GM18499 (cell line): ENCODE measurements at regions not wholly inside any gene's neighbourhood (a gene's known extent, or its start where the extent isn't known, plus 50 kb on each side); places are given as distances from the start of the nearest gene placed in this dataset.
"Not testable (repeated sequence)": the region's sequence is repeated elsewhere in the genome, so short reads cannot be mapped to it uniquely, and the experiment has no call there.

Source experiments
- ATAC-seq: cut with Tn5 transposase; IDR thresholded peaks from one replicate; pipeline ENCODE4 v1.9.1; 2021; ENCODE audit warnings: moderate number of reproducible peaks; ENCODE audit not compliant: insufficient read depth, unreplicated experiment

DNA sequence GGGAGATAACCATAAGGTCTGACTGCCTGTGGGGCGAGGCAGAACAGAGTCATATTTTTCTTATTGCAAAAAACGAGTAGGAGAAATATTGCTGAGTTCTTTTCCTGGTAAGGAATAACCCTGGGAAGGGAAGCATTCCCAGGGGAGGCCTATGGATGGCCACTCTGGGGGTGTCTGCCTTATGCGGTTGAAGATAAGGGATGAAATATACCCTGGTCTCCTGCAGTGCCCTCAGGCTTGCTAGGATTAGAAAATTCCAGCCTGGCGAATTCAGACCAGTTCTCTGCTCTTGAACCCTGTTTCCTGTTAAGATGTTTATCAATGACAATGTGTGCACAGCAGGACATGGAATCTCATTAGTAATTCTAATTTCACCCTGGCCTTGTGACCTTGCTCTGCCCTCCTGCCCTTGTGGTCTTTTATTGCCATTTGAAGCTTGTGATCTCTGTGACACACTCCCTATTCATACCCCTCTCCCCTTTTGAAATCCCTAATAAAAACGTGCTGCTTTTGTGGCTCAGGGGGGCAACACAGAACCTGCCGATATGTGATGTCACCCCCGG lies 491.1 kb upstream of the EYS start:
- ATAC-seq: no peak

GRCh38 chr6:66190858-66191257 lies 483.8 kb upstream of the EYS start:
- no peak for ATAC-seq

GRCh38 chr6:66189915-66190314 lies 482.9 kb upstream of the EYS start:
- ATAC-seq: no peak

DNA sequence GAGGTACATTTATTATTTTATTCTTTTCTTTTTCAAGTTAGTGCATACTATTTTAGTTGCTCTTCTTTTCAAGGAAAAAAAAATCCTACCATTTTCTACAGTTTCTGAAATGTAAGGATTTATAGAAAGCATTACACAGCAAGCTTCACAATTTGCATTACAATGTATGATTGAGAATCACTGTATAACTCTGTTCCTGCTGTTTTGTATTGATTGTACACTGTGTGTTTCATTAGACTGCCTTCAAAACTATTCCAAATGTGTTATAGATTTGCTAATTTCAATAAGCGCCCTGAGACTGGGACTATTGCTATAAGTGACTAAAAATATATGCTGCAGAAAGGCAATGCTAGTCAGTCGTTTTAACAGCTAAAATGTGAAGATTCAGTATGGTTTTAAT lies 479.7 kb upstream of the EYS start:
- no peak for ATAC-seq

DNA sequence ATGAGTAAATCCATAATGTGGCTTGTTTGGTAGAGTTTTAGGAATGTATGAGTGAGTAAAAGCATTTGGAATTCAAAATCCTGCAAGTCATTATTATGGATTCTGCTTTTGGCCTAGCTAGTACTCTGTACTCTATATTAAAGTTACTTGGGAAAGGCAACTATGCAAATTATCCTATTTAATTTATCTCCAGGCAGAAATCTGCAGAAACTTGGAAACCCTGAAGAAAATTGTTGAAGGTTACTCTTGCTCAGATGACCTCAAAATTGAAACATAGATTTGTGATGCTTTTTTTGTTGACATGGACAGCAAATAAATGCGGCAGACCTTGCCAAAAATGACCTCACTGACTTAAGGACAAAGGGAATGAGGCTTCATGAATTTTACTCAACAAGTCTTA lies 477.1 kb upstream of the EYS start:
- no peak for ATAC-seq

- no peak for ATAC-seq
Observed at GRCh38 chr6:66179361-66179760, 472.3 kb upstream of the EYS start.

DNA sequence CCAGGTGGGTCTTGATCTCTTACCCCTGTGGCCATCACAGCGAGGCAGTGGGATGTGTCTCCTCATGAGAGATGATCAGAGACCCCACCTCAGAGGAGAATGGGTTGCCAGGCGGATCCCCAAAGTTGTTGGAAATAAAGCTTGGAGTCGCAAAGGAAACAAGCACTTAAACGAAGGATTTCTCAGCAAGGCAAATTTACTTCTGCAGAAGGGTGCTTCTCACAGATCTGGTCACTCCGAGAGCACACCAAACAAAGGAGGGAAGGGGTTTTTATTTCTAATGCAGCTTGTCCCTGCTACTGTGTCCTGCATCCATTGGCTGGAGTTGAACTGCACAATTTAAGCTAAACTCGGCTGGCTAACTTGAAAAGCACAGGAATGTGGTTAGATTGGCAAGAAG lies 466.6 kb upstream of the EYS start:
- no peak for ATAC-seq

DNA sequence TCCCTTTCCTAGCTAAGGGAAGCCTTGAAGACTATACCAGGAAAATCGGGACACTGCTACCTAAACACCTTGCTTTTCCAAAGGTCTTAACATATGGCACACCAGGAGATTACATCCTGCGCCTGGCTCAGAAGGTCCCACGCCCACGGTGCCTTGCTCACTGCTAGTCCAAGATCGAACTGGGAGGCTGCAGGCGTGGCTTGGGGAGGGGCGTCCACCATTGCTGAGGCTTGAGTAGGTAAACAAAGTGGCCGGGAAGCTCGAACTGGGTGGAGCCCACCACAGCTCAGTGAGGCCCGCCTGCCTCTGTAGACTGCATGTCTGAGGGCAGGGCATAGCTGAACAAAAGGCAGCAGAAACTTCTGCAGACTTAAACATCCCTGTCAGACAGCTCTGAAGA lies 459.7 kb upstream of the EYS start:
- ATAC-seq: not testable (repeated sequence)

- no peak for ATAC-seq
Observed at GRCh38 chr6:66161546-66162108, 454.6 kb upstream of the EYS start.

GRCh38 chr6:66159937-66160336 lies 452.9 kb upstream of the EYS start:
- ATAC-seq: no peak

DNA sequence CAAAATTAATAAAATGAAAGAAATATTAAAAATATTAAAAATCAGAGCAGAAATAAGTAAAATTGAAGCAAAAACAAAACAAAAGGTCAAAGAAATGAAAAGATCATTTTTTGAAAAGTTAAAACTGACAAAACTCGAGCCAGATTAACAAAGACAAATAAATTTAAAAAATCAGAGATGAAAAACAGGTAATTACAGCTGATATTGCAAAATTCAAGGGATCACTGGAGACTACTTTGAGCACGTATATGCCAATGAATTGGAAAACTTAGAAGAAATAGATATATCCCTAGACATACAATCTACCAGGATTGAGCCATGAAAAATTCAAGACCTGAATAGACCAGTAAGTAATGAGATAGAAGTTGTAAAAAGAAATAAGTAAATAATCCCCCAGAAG lies 446.2 kb upstream of the EYS start:
- ATAC-seq: no peak

- no peak for ATAC-seq
Observed at GRCh38 chr6:66149132-66149531, 442.1 kb upstream of the EYS start.

- no peak for ATAC-seq
Observed at GRCh38 chr6:66145867-66146266, 438.8 kb upstream of the EYS start.

- no peak for ATAC-seq
Observed at GRCh38 chr6:66134021-66134420, 427.0 kb upstream of the EYS start.

- ATAC-seq: no peak
Observed at GRCh38 chr6:66128656-66129055, 421.6 kb upstream of the EYS start.

GRCh38 chr6:66128243-66128642 lies 421.2 kb upstream of the EYS start:
- no peak for ATAC-seq

DNA sequence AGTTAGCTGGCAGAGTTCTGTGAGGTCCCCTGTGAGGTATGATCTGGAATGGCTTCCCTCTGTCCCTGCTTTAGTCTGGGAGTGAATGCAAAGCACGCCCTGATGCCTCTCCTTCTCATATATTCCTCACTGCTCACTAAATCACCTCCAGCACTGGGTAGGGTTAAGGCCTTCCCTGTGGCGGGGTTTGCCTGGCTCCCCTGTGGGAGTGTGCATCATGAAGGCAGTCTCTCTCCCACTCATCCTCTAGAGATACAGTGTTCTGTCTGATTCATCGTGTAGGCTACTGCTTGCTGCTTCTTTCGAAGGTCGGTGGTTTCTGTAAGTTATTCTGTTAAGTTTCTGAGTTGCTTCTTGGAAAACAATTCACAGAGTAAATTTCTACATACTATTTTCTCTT lies 420.0 kb upstream of the EYS start:
- no peak for ATAC-seq

GRCh38 chr6:66126358-66126757 lies 419.3 kb upstream of the EYS start:
- ATAC-seq: no peak

DNA sequence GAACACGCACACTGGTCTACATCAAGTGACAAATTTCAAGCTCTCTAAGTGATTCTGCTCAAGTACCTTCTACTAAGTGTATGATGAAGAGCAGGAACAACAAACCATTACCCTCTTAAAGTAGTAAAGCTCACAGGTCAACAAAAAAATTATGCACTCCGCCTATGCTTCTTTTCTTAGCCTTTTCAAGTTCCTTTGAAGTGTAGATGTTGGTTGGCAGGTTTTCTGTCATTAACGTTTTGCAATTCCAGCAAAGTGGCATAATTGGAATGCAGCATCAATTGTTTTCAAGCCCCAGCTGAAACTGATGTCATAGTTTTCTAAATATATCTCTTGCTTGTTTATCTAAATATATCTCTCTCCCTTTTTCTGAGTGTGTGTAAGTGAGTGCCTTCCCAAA lies 396.9 kb upstream of the EYS start:
- no peak for ATAC-seq

GRCh38 chr6:66103354-66103753 lies 396.3 kb upstream of the EYS start:
- no peak for ATAC-seq

- ATAC-seq: no peak
Observed at GRCh38 chr6:66096679-66097078, 389.7 kb upstream of the EYS start.

GRCh38 chr6:66094615-66095014 lies 387.6 kb upstream of the EYS start:
- ATAC-seq: no peak

DNA sequence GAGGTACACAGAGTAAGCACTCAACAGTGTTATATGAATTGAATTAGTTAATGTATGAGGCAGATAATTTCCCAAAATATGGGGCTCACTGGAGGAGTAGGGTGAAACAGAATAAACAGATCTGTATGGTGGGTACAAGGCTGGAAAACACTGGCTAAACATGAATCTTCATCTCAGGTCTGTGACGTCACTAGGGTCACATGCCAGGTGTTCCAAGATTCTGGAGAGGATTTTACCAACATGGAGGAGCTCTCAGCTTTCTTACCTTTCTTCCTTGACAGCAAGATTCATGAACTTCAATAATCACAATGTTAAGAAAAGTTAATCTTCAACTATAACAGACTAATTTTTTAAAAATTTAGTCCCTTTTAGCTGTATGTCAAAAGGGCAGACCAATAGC lies 385.3 kb upstream of the EYS start:
- not testable (repeated sequence) for ATAC-seq
